GM12892 (cell line): ENCODE measurements at regions not wholly inside any gene's neighbourhood (a gene's known extent, or its start where the extent isn't known, plus 50 kb on each side); places are given as distances from the start of the nearest gene placed in this dataset.

Source experiments
- POLR2A ChIP-seq: IDR thresholded peaks from 2 replicates; pipeline ENCODE4 v1.6.1; 2011; ENCODE audit warnings: low read depth, low read length, control low read depth
- POLR2AphosphoS5 ChIP-seq: IDR thresholded peaks from 2 replicates; pipeline ENCODE4 v1.6.1; 2011; ENCODE audit warnings: low read depth, low read length, control low read depth
- TAF1 ChIP-seq: IDR thresholded peaks from 2 replicates; pipeline ENCODE4 v1.6.1; 2011; ENCODE audit warnings: low read depth, mild to moderate bottlenecking, control low read depth, low read length, borderline replicate concordance

GRCh38 chr17:33381201-33381600, 88.1 kb upstream of the ASIC2 start:
- TF ChIP-seq POLR2A = no peak
- TF ChIP-seq POLR2AphosphoS5 = no peak
- no peak for TF ChIP-seq TAF1
